HepG2 (cell line): ENCODE measurements at regions not wholly inside any gene's neighbourhood (a gene's known extent, or its start where the extent isn't known, plus 50 kb on each side); places are given as distances from the start of the nearest gene placed in this dataset.

Experiments
- ATAC-seq: fragments of 200-7000 bp; cut with Tn5 transposase; 3 replicates; pipeline ENCODE4 v1.9.1; 2020; ENCODE audit warnings: mild to moderate bottlenecking, moderate library complexity
- BruUV-seq: library from RNA; stranded (reverse); fragments of 400-500 nt; replicated peaks from 2 replicates; lab custom pipeline; 2021; lab: Mats Ljungman, UMichigan
- CTCF ChIA-PET: fragments of 300-600 bp; formaldehyde crosslinking; extraction: SDS; loops from one replicate; lab custom pipeline; 2021; ENCODE audit warnings: low total read pairs, inconsistent platforms, low intra/inter-chr PET ratio; lab: Yijun Ruan, JAX
- POLR2A ChIA-PET: fragments of 350-600 bp; sonication (Branson Sonifier 250); formaldehyde crosslinking; loops from one replicate; lab custom pipeline; 2020; ENCODE audit warnings: antibody characterized with exemption, inconsistent platforms; lab: Yijun Ruan, JAX
- DNase-seq: peaks from one replicate; pipeline ENCODE4 v3.0.0-alpha.2; 2015; ENCODE audit warnings: low spot score
- FAIRE-seq: peaks from 3 replicates; lab custom pipeline; 2011; peaks lifted over from hg19 to GRCh38; lab: Jason Lieb, UNC
- H2AFZ ChIP-seq: one replicate; pipeline ENCODE4 v1.6.1; 2011; ENCODE audit warnings: low read length, inconsistent platforms
- H3K27ac ChIP-seq: fragments of 300-600 bp; 3 replicates; pipeline ENCODE4 v1.8.0; 2011; ENCODE audit warnings: mixed run types, mild to moderate bottlenecking, mixed read lengths, low read length, inconsistent platforms; ENCODE audit not compliant: insufficient read depth; ENCODE audit errors: extremely low read length
- H3K27me3 ChIP-seq, 2 experiments: fragments of 200-600 bp in 1 of 2; 2 replicates in 1 of 2; 3 replicates in 1 of 2; pipeline versions ENCODE4 v1.6.0 to v1.8.0; 2011; ENCODE audit warnings: low read length in 2 of 2, mild to moderate bottlenecking in 2 of 2, moderate library complexity in 2 of 2, inconsistent platforms in 1 of 2; ENCODE audit not compliant: insufficient read depth in 2 of 2, control insufficient read depth in 1 of 2
- H3K36me3 ChIP-seq, 2 experiments: fragments of 200-600 bp in 1 of 2; replicated peaks in 1 of 2; 2 replicates in 1 of 2; 3 replicates in 1 of 2; pipeline versions ENCODE4 v1.5.1 to v1.8.0; 2011; ENCODE audit warnings: low read length in 2 of 2, inconsistent platforms in 1 of 2; ENCODE audit not compliant: insufficient read depth in 2 of 2, control insufficient read depth in 1 of 2
- H3K4me1 ChIP-seq: 2 replicates; pipeline ENCODE4 v1.5.1; 2012; ENCODE audit warnings: low read length, inconsistent platforms; ENCODE audit not compliant: insufficient read depth
- H3K4me2 ChIP-seq: 2 replicates; pipeline ENCODE4 v1.6.0; 2011; ENCODE audit warnings: low read depth, low read length, inconsistent platforms
- H3K4me3 ChIP-seq, 3 experiments: fragments of 200-600 bp in 1 of 3; sonication (generic), shearing (Covaris generic) in 1 of 3; replicated peaks in 1 of 3; 2 replicates each; pipeline ENCODE4 v1.5.1; 2011 to 2016; ENCODE audit warnings: low read length in 3 of 3, inconsistent platforms in 2 of 3, low read depth in 2 of 3, mild to moderate bottlenecking in 2 of 3, control low read depth in 1 of 3, mixed read lengths in 1 of 3; ENCODE audit not compliant: insufficient read depth in 1 of 3
- H3K79me2 ChIP-seq: one replicate; pipeline ENCODE4 v1.6.1; 2011; ENCODE audit warnings: low read length, inconsistent platforms; ENCODE audit not compliant: insufficient read depth
- H3K9ac ChIP-seq: 2 replicates; pipeline ENCODE4 v1.6.0; 2011; ENCODE audit warnings: mild to moderate bottlenecking, low read depth, low read length, inconsistent platforms; ENCODE audit not compliant: insufficient read depth
- H3K9me3 ChIP-seq: 2 replicates; pipeline ENCODE4 v1.5.1; 2012; ENCODE audit warnings: mild to moderate bottlenecking, low read length
- H4K20me1 ChIP-seq: 2 replicates; pipeline ENCODE4 v1.6.0; 2011; ENCODE audit warnings: inconsistent platforms, mild to moderate bottlenecking, low read length, moderate library complexity; ENCODE audit not compliant: insufficient read depth
- AGO1 ChIP-seq: fragments of 200-400 bp; formaldehyde crosslinking; IDR thresholded peaks from 2 replicates; pipeline ENCODE4 v1.6.1; 2017; ENCODE audit warnings: mild to moderate bottlenecking, low read depth, low read length, moderate library complexity; ENCODE audit not compliant: poor library complexity, severe bottlenecking
- ASH2L ChIP-seq: fragments of 300-600, 200-600 bp; sonication (generic); IDR thresholded peaks from 2 replicates; pipeline ENCODE4 v1.7.0; 2017; ENCODE audit warnings: low read depth, mild to moderate bottlenecking, moderate library complexity, mixed read lengths, low read length; ENCODE audit not compliant: insufficient read length
- CENPT ChIP-seq: sonication (generic); formaldehyde crosslinking; IDR thresholded peaks from 2 replicates; pipeline ENCODE4 v1.8.0; 2022; ENCODE audit warnings: low read depth, mild to moderate bottlenecking, moderate library complexity, missing genetic modification reagents
- DZIP1 ChIP-seq: sonication (generic); formaldehyde crosslinking; IDR thresholded peaks from 2 replicates; pipeline ENCODE4 v1.5.0; 2020; ENCODE audit warnings: mild to moderate bottlenecking, missing genetic modification reagents
- ELK4 ChIP-seq: sonication (generic); formaldehyde crosslinking; IDR thresholded peaks from 2 replicates; pipeline ENCODE4 v1.9.0; 2021; ENCODE audit warnings: missing genetic modification reagents, borderline replicate concordance
- KAT8 ChIP-seq: IDR thresholded peaks from 2 replicates; pipeline ENCODE4 v1.6.1; 2016; ENCODE audit warnings: missing genetic modification reagents, missing compliant biosample characterization
- ONECUT2 ChIP-seq: sonication (generic); formaldehyde crosslinking; IDR thresholded peaks from 2 replicates; pipeline ENCODE4 v1.4.0; 2020; ENCODE audit warnings: missing genetic modification reagents
- PHF20 ChIP-seq: sonication (generic); formaldehyde crosslinking; IDR thresholded peaks from 2 replicates; pipeline ENCODE4 v1.5.0; 2020; ENCODE audit warnings: mild to moderate bottlenecking, missing genetic modification reagents
- SMAD9 ChIP-seq: sonication (generic); formaldehyde crosslinking; IDR thresholded peaks from 2 replicates; pipeline ENCODE4 v1.5.1; 2020; ENCODE audit warnings: mild to moderate bottlenecking, missing genetic modification reagents
- SOX13 ChIP-seq, 3 experiments: fragments of 450-650 bp in 1 of 3; sonication (generic) in 1 of 3; formaldehyde crosslinking in 1 of 3; IDR thresholded peaks in 2 of 3; conservative IDR thresholded peaks in 1 of 3; 2 replicates each; pipeline versions ENCODE4 v1.5.0 to v1.6.1; 2016 to 2020; ENCODE audit warnings: antibody characterized with exemption in 1 of 3, mild to moderate bottlenecking in 1 of 3, missing compliant biosample characterization in 1 of 3, missing genetic modification reagents in 1 of 3, moderate library complexity in 1 of 3
- THAP11 ChIP-seq: IDR thresholded peaks from 2 replicates; pipeline ENCODE4 v1.6.1; 2016; ENCODE audit warnings: missing biosample characterization, missing genetic modification reagents
- XBP1 ChIP-seq: sonication (generic); formaldehyde crosslinking; IDR thresholded peaks from 2 replicates; pipeline ENCODE4 v1.5.0; 2020; ENCODE audit warnings: missing genetic modification reagents
- ZNF512 ChIP-seq: sonication (generic); formaldehyde crosslinking; IDR thresholded peaks from 2 replicates; pipeline ENCODE4 v1.4.0; 2020; ENCODE audit warnings: mild to moderate bottlenecking, missing genetic modification reagents
- ZNF772 ChIP-seq: sonication (generic); formaldehyde crosslinking; IDR thresholded peaks from 2 replicates; pipeline ENCODE4 v1.5.0; 2020; ENCODE audit warnings: mild to moderate bottlenecking, missing genetic modification reagents
- WGBS: methylation state at CpG from one replicate; pipeline ENCODE4 v1.1.6; 2017; ENCODE audit warnings: low lambda C conversion rate; 5-methylcytosine and 5-hydroxymethylcytosine counted together
- in situ Hi-C: cut with HindIII; loops from 2 replicates; pipeline ENCODE4 v1.10.0; 2017; ENCODE audit warnings: low pct_unique_long_range_greater_than_20kb; ENCODE audit not compliant: extremely low pct_ligation_motif_present
- intact Hi-C: fragments of 100-400 bp; cut with micrococcal nuclease; formaldehyde crosslinking; loops from one replicate; pipeline ENCODE4 v1.10.0; 2022; ENCODE audit not compliant: unreplicated experiment

GRCh38 chr7:86950944-86951343, 108.5 kb downstream of the ELAPOR2 start:
- Histone ChIP-seq H4K20me1 (no peaks in the 10 kb centered on the region), H2AFZ (no peak overlapping the region)
- BruUV-seq: no TSS peak
- no peak for ATAC-seq
- TF ChIP-seq ZNF772: no peak
- TF ChIP-seq AGO1: no peak
- TF ChIP-seq KAT8 (CRISPR knock-in tag): no peak
- no peak for TF ChIP-seq SMAD9 (CRISPR knock-in tag)
- TF ChIP-seq, all 625 proteins: peak for 0
- WGBS: 56% methylated on average over 1 of the region's 1 CpG
- in situ Hi-C loops: no loop called here
- Histone ChIP-seq H3K4me2 (no peak overlapping the region), H3K4me3 (no peak overlapping the region), H3K9ac (no peak overlapping the region), H3K9me3 (no peaks in the 10 kb centered on the region), H3K27ac (no peak overlapping the region), H3K79me2 (no peaks in the 10 kb centered on the region), H3K4me1 (peaks cover 17% of the 10 kb centered on the region), H3K36me3 (no peaks in the 10 kb centered on the region), H3K27me3 (no peaks in the 10 kb centered on the region)
- POLR2A ChIA-PET: no interaction called here
- no peak for DNase-seq
- no peak for FAIRE-seq
- CTCF ChIA-PET: no interaction called here
- intact Hi-C loops: no loop called here

GRCh38 chr7:86950360-86950759, 109.1 kb downstream of the ELAPOR2 start:
- 60% methylated on average over 2 of the region's 4 CpGs for WGBS
- no peaks in the 10 kb centered on the region for H4K20me1 ChIP-seq
- no peak overlapping the region for H2AFZ ChIP-seq
- H3K4me3 ChIP-seq: no peak overlapping the region
- ATAC-seq: no peak
- in situ Hi-C loops (no loop called here), intact Hi-C loops (no loop called here)
- no peaks in the 10 kb centered on the region for H3K79me2 ChIP-seq
- BruUV-seq: no TSS peak
- CTCF ChIA-PET: no interaction called here
- POLR2A ChIA-PET: no interaction called here
- no peaks in the 10 kb centered on the region for H3K9me3 ChIP-seq
- no peak overlapping the region for H3K4me2 ChIP-seq
- no peak for DNase-seq
- peaks cover 17% of the 10 kb centered on the region for H3K4me1 ChIP-seq
- no peak for FAIRE-seq
- no peak overlapping the region for H3K9ac ChIP-seq
- H3K36me3 ChIP-seq: no peaks in the 10 kb centered on the region
- H3K27ac ChIP-seq: no peak overlapping the region
- no peaks in the 10 kb centered on the region for H3K27me3 ChIP-seq
- TF ChIP-seq ELK4 (no peak), XBP1 (CRISPR knock-in tag) (no peak), SOX13 (IDR thresholded peaks at IDR 0.05) (no peak), SOX13 (CRISPR knock-in tag; conservative IDR thresholded peaks at IDR 0.05 in 1 of 2, IDR thresholded peaks at IDR 0.05 in 1 of 2) (no peak), ASH2L (no peak), DZIP1 (CRISPR knock-in tag) (no peak), PHF20 (CRISPR knock-in tag) (no peak), CENPT (CRISPR knock-in tag) (no peak), ONECUT2 (CRISPR knock-in tag) (no peak), THAP11 (CRISPR knock-in tag) (no peak), ZNF512 (no peak)
